ENCODE measurements at regions not wholly inside any gene's neighbourhood (a gene's known extent, or its start where the extent isn't known, plus 50 kb on each side); places are given as distances from the start of the nearest gene placed in this dataset.
"Not testable (repeated sequence)": the region's sequence is repeated elsewhere in the genome, so short reads cannot be mapped to it uniquely, and the experiment has no call there.

- no peak for TF ChIP-seq NCOA2 (IDR thresholded peaks at IDR 0.05; ENCODE audit: partially characterized antibody in 2 of 2)
- TF ChIP-seq SETDB1 (IDR thresholded peaks at IDR 0.05; ENCODE audit: low read length), result no peak
- TF ChIP-seq PPARD (CRISPR knock-in tag; IDR thresholded peaks at IDR 0.05), result no peak
- no peak for TF ChIP-seq ZBTB49 (CRISPR knock-in tag; IDR thresholded peaks at IDR 0.05; ENCODE audit: borderline replicate concordance)
These were observed 500.4 kb downstream of the COL12A1 start (continued) for GRCh38 chr6:74705451-74705850.

GRCh38 chr6:74704540-74704939, 501.3 kb downstream of the COL12A1 start:
- FAIRE-seq; CTCF ChIA-PET (ENCODE audit: low intra/inter-chr PET ratio); ATAC-seq: not testable (repeated sequence)

More at GRCh38 chr6:74704540-74704939, 501.3 kb downstream of the COL12A1 start:
- H4K20me1 ChIP-seq (replicated peaks; ENCODE audit: control insufficient read depth, insufficient read depth, low read length); H3K9me3 ChIP-seq (replicated peaks; ENCODE audit: control insufficient read depth, insufficient read depth, low read depth, low read length); POLR2A ChIA-PET; H3K4me1 ChIP-seq (replicated peaks in 1 of 2; ENCODE audit: control insufficient read depth in 2 of 2, insufficient read depth in 2 of 2, low read length in 2 of 2); H3K36me3 ChIP-seq (ENCODE audit: control insufficient read depth, insufficient read depth, low read length); H3K4me2 ChIP-seq (ENCODE audit: insufficient read depth, low read length); H3K9me1 ChIP-seq (ENCODE audit: control insufficient read depth, insufficient read depth, low read length); H3K4me3 ChIP-seq; intact Hi-C loops (cut with micrococcal nuclease); H2AFZ ChIP-seq (ENCODE audit: low read depth, low read length); BruUV-seq (replicated peaks); H3K9ac ChIP-seq (ENCODE audit: insufficient read depth in 1 of 2, low read depth in 2 of 2, low read length in 2 of 2); DNase-seq (ENCODE audit: extremely low read depth in 1 of 4, low spot score in 3 of 4); in situ Hi-C loops (cut with MboI); H3K27me3 ChIP-seq (ENCODE audit: control insufficient read depth in 2 of 2, insufficient read depth in 2 of 2, low read length in 2 of 2); H3K27ac ChIP-seq (ENCODE audit: extremely low read depth, low read depth, low read length); H3K79me2 ChIP-seq (ENCODE audit: control insufficient read depth, insufficient read depth, low read length): not testable (repeated sequence)
- WGBS (ENCODE audit: insufficient coverage, low coverage, missing lambda C conversion rate), result 2% methylated on average over 6 of the region's 7 CpGs

Data from K562 (cell line).